DOHH2 (cell line): ENCODE measurements at regions not wholly inside any gene's neighbourhood (a gene's known extent, or its start where the extent isn't known, plus 50 kb on each side); places are given as distances from the start of the nearest gene placed in this dataset.

ENCODE experiments used
- H3F3A ChIP-seq: fragments of 200-600 bp; sonication (generic), shearing (Covaris generic); 2 replicates; pipeline ENCODE4 v1.6.0; 2016; ENCODE audit warnings: antibody characterized with exemption, mild to moderate bottlenecking; ENCODE audit not compliant: control insufficient read depth, insufficient read depth
- H3K27ac ChIP-seq: fragments of 200-600 bp; sonication (generic); 2 replicates; pipeline ENCODE4 v1.5.1; 2014; ENCODE audit warnings: low read depth, mild to moderate bottlenecking, low read length, moderate library complexity
- H3K27me3 ChIP-seq: fragments of 200-600 bp; sonication (generic); 2 replicates; pipeline ENCODE4 v1.6.1; 2014; ENCODE audit warnings: mild to moderate bottlenecking, low read length, mixed read lengths; ENCODE audit not compliant: control insufficient read depth
- H3K36me3 ChIP-seq: fragments of 200-600 bp; sonication (generic); 2 replicates; pipeline ENCODE4 v1.6.1; 2014; ENCODE audit warnings: mild to moderate bottlenecking, low read length, moderate library complexity, mixed read lengths; ENCODE audit not compliant: control insufficient read depth
- H3K4me1 ChIP-seq: fragments of 200-600 bp; sonication (generic); 2 replicates; pipeline ENCODE4 v1.6.1; 2014; ENCODE audit warnings: mild to moderate bottlenecking, low read length, mixed read lengths; ENCODE audit not compliant: control insufficient read depth
- H3K4me2 ChIP-seq: fragments of 200-600 bp; sonication (generic); 2 replicates; pipeline ENCODE4 v1.6.0; 2014; ENCODE audit warnings: mild to moderate bottlenecking, low read length, moderate library complexity
- H3K4me3 ChIP-seq: fragments of 200-600 bp; sonication (generic); 2 replicates; pipeline ENCODE4 v1.5.1; 2014; ENCODE audit warnings: mild to moderate bottlenecking, low read length, mixed read lengths
- H3K79me2 ChIP-seq: fragments of 200-600 bp; sonication (generic); 2 replicates; pipeline ENCODE4 v1.6.1; 2014; ENCODE audit warnings: mild to moderate bottlenecking, low read length, mixed read lengths; ENCODE audit not compliant: control insufficient read depth
- H3K9me2 ChIP-seq: fragments of 200-600 bp; sonication (generic); replicated peaks from 2 replicates; pipeline ENCODE4 v1.6.1; 2014; ENCODE audit warnings: mild to moderate bottlenecking, low read length, mixed read lengths; ENCODE audit not compliant: control insufficient read depth
- H3K9me3 ChIP-seq: fragments of 200-600 bp; sonication (generic); 2 replicates; pipeline ENCODE4 v1.6.1; 2014; ENCODE audit warnings: antibody characterized with exemption, low read length, mixed read lengths; ENCODE audit not compliant: control insufficient read depth, insufficient read depth
- H4K20me1 ChIP-seq: fragments of 200-600 bp; sonication (generic); 2 replicates; pipeline ENCODE4 v1.6.0; 2014; ENCODE audit warnings: low read depth, mild to moderate bottlenecking, antibody characterized with exemption, low read length, moderate library complexity; ENCODE audit not compliant: control insufficient read depth, insufficient read depth
- CTCF ChIP-seq: fragments of 200-600 bp; sonication (generic); IDR thresholded peaks from one replicate; pipeline ENCODE4 v1.5.1; 2014; ENCODE audit warnings: antibody characterized with exemption, mild to moderate bottlenecking, low read depth, low read length; ENCODE audit not compliant: poor library complexity, severe bottlenecking
- EZH2phosphoT487 ChIP-seq: fragments of 200-600 bp; sonication (generic); IDR thresholded peaks from 2 replicates; pipeline ENCODE4 v1.6.1; 2017; ENCODE audit warnings: borderline replicate concordance, mild to moderate bottlenecking, antibody characterized with exemption, low read length, moderate library complexity, mixed read lengths

GRCh38 chr1:68889471-68889870 is 392.6 kb upstream of the DEPDC1 start:
- Histone ChIP-seq H3K4me1 (no peaks in the 10 kb centered on the region), H3K9me3 (no peaks in the 10 kb centered on the region), H3K27ac (no peak overlapping the region), H3K4me2 (no peak overlapping the region), H3F3A (no peaks in the 10 kb centered on the region), H3K9me2 (no peaks in the 10 kb centered on the region), H3K27me3 (no peaks in the 10 kb centered on the region), H3K79me2 (no peaks in the 10 kb centered on the region), H4K20me1 (no peaks in the 10 kb centered on the region), H3K36me3 (no peaks in the 10 kb centered on the region), H3K4me3 (no peak overlapping the region)
- TF ChIP-seq EZH2phosphoT487 (no peak), CTCF (no peak)

GRCh38 chr1:68890736-68891135 is 393.9 kb upstream of the DEPDC1 start:
- H3K27ac ChIP-seq = no peak overlapping the region
- no peaks in the 10 kb centered on the region for H3K9me3 ChIP-seq
- no peak overlapping the region for H3K4me2 ChIP-seq
- no peak overlapping the region for H3K4me3 ChIP-seq
- no peak for TF ChIP-seq EZH2phosphoT487
- TF ChIP-seq CTCF = no peak
- H3K9me2 ChIP-seq = no peaks in the 10 kb centered on the region
- no peaks in the 10 kb centered on the region for H3K27me3 ChIP-seq
- no peaks in the 10 kb centered on the region for H3F3A ChIP-seq
- H3K36me3 ChIP-seq = no peaks in the 10 kb centered on the region
- H3K4me1 ChIP-seq = no peaks in the 10 kb centered on the region
- no peaks in the 10 kb centered on the region for H3K79me2 ChIP-seq
- H4K20me1 ChIP-seq = no peaks in the 10 kb centered on the region

- no peaks in the 10 kb centered on the region for H3K79me2 ChIP-seq
- H3K36me3 ChIP-seq = no peaks in the 10 kb centered on the region
- no peaks in the 10 kb centered on the region for H3K4me1 ChIP-seq
- H3K4me2 ChIP-seq = no peak overlapping the region
- no peaks in the 10 kb centered on the region for H3K9me2 ChIP-seq
- H3F3A ChIP-seq = no peaks in the 10 kb centered on the region
- H4K20me1 ChIP-seq = no peaks in the 10 kb centered on the region
- H3K9me3 ChIP-seq = no peaks in the 10 kb centered on the region
- TF ChIP-seq CTCF (no peak), EZH2phosphoT487 (no peak)
- H3K4me3 ChIP-seq = no peak overlapping the region
- no peaks in the 10 kb centered on the region for H3K27me3 ChIP-seq
- H3K27ac ChIP-seq = no peak overlapping the region
Observed at GRCh38 chr1:68904477-68904876, 407.6 kb upstream of the DEPDC1 start.

GRCh38 chr1:68906431-68906830 is 409.5 kb upstream of the DEPDC1 start:
- H3K27ac ChIP-seq = no peak overlapping the region
- H4K20me1 ChIP-seq = no peaks in the 10 kb centered on the region
- no peaks in the 10 kb centered on the region for H3K9me3 ChIP-seq
- H3K27me3 ChIP-seq = no peaks in the 10 kb centered on the region
- no peaks in the 10 kb centered on the region for H3K79me2 ChIP-seq
- no peaks in the 10 kb centered on the region for H3K9me2 ChIP-seq
- no peak overlapping the region for H3K4me2 ChIP-seq
- H3K36me3 ChIP-seq = no peaks in the 10 kb centered on the region
- H3K4me1 ChIP-seq = no peaks in the 10 kb centered on the region
- H3K4me3 ChIP-seq = no peak overlapping the region
- TF ChIP-seq CTCF (no peak), EZH2phosphoT487 (no peak)
- H3F3A ChIP-seq = no peaks in the 10 kb centered on the region
